ENCODE measurements at regions not wholly inside any gene's neighbourhood (a gene's known extent, or its start where the extent isn't known, plus 50 kb on each side); places are given as distances from the start of the nearest gene placed in this dataset.

GRCh38 chr12:24049728-24050127 is 100.3 kb upstream of the SOX5 start:
- no peaks in the 10 kb centered on the region for H4K20me1 ChIP-seq (replicated peaks; ENCODE audit: control insufficient read depth, insufficient read depth, low read length)
- H3K27ac ChIP-seq (ENCODE audit: extremely low read depth, low read depth, low read length): no peak overlapping the region
- no TSS peak for BruUV-seq (replicated peaks)
- H3K79me2 ChIP-seq (ENCODE audit: control insufficient read depth, insufficient read depth, low read length): no peaks in the 10 kb centered on the region
- H3K9me1 ChIP-seq (ENCODE audit: control insufficient read depth, insufficient read depth, low read length): no peaks in the 10 kb centered on the region
- H3K4me1 ChIP-seq (replicated peaks in 1 of 2; ENCODE audit: control insufficient read depth in 2 of 2, insufficient read depth in 2 of 2, low read length in 2 of 2): no peaks in the 10 kb centered on the region
- no peak overlapping the region for H2AFZ ChIP-seq (ENCODE audit: low read depth, low read length)
- 8% methylated on average over 2 of the region's 3 CpGs for WGBS (ENCODE audit: insufficient coverage, low coverage, missing lambda C conversion rate)
- H3K4me2 ChIP-seq (ENCODE audit: insufficient read depth, low read length): no peak overlapping the region
- FAIRE-seq (no peak), ATAC-seq (no peak), DNase-seq (ENCODE audit: extremely low read depth in 1 of 4, low spot score in 3 of 4) (no peak)
- H3K4me3 ChIP-seq: no peak overlapping the region
- intact Hi-C loops (cut with micrococcal nuclease) (no loop called here), in situ Hi-C loops (cut with MboI) (no loop called here)
- POLR2A ChIA-PET: no interaction called here
- no peaks in the 10 kb centered on the region for H3K27me3 ChIP-seq (ENCODE audit: control insufficient read depth in 2 of 2, insufficient read depth in 2 of 2, low read length in 2 of 2)
- CTCF ChIA-PET (ENCODE audit: low intra/inter-chr PET ratio): no interaction called here
- no peaks in the 10 kb centered on the region for H3K36me3 ChIP-seq (ENCODE audit: control insufficient read depth, insufficient read depth, low read length)
- H3K9ac ChIP-seq (ENCODE audit: insufficient read depth in 1 of 2, low read depth in 2 of 2, low read length in 2 of 2): no peak overlapping the region
- TF ChIP-seq AFF4 (CRISPR knock-in tag; IDR thresholded peaks at IDR 0.05): no peak
- TF ChIP-seq CHD7 (IDR thresholded peaks at IDR 0.05; ENCODE audit: low read depth, low read length): no peak
- TF ChIP-seq NCOA1 (IDR thresholded peaks at IDR 0.05; ENCODE audit: low read depth): no peak
- no peak for TF ChIP-seq NRF1 (conservative IDR thresholded peaks at IDR 0.05 in 1 of 2, IDR thresholded peaks at IDR 0.05 in 1 of 2)
- TF ChIP-seq CREB1 (IDR thresholded peaks at IDR 0.05): no peak
- TF ChIP-seq CREB1 (CRISPR knock-in tag; IDR thresholded peaks at IDR 0.05): no peak
- no peak for TF ChIP-seq SRSF7 (optimal IDR thresholded peaks at IDR 0.05; ENCODE audit: low read depth, low read length)
- no peak for TF ChIP-seq FOXK1 (CRISPR knock-in tag; IDR thresholded peaks at IDR 0.05; ENCODE audit: borderline replicate concordance)
- H3K9me3 ChIP-seq (replicated peaks; ENCODE audit: control insufficient read depth, insufficient read depth, low read depth, low read length): no peaks in the 10 kb centered on the region
